AG10803 (cell line): ENCODE measurements at regions not wholly inside any gene's neighbourhood (a gene's known extent, or its start where the extent isn't known, plus 50 kb on each side); places are given as distances from the start of the nearest gene placed in this dataset.
"Not testable (repeated sequence)": the region's sequence is repeated elsewhere in the genome, so short reads cannot be mapped to it uniquely, and the experiment has no call there.

Experiments used
- DNase-seq: peaks from one replicate; pipeline ENCODE4 v3.0.0; 2010; ENCODE audit warnings: low read depth
- H3K4me3 ChIP-seq: 2 replicates; pipeline ENCODE4 v1.5.1; 2011; ENCODE audit warnings: mild to moderate bottlenecking, low read length, control low read depth
- CTCF ChIP-seq: conservative IDR thresholded peaks from 2 replicates; pipeline ENCODE4 v1.5.1; 2011; ENCODE audit warnings: mild to moderate bottlenecking, low read length, control low read depth, inconsistent platforms

DNA sequence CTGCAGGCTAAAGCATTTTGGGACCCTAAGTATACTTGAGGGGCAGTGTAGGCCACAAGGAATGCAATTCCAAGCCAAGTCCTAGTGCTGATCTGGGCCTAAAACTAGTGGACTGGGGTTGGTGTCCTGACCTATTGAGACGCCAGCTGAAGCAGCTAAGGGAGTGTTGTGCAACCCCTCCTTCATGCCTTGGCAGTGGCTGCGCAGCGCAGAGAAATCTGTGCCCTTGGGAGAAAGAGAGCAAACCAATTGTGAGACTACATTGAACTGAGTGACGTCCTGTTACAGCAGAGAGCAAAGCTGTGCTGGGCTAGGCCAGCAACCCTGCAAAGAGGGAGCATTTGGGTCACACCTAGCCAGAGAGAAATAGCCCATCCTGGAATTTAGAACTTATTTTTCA lies 2715.0 kb upstream of the PCDH20 start:
- no peak for DNase-seq
- TF ChIP-seq CTCF: no peak
- H3K4me3 ChIP-seq: no peak overlapping the region

GRCh38 chr13:64130171-64130570 lies 2714.5 kb upstream of the PCDH20 start:
- no peak overlapping the region for H3K4me3 ChIP-seq
- TF ChIP-seq CTCF: no peak
- no peak for DNase-seq

DNA sequence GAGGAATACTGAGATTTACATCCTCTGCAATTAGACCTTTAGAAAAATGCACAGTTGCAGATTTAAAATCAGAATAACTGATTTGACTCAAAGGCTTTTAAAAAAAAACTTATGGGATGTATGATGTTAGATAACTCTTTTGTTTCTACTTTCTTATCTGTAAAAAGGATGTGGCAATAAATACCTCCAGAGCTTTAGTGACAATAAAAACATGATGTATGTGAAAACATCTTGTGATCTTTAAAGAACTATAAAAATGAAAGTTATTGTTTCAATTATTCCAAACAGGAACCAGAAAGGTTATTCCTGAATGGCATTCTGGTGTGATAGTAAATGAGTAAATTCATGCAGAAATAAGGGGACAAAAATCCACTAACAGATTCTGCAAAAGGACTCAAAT lies 2712.2 kb upstream of the PCDH20 start:
- no peak for DNase-seq
- TF ChIP-seq CTCF: no peak
- no peak overlapping the region for H3K4me3 ChIP-seq

DNA sequence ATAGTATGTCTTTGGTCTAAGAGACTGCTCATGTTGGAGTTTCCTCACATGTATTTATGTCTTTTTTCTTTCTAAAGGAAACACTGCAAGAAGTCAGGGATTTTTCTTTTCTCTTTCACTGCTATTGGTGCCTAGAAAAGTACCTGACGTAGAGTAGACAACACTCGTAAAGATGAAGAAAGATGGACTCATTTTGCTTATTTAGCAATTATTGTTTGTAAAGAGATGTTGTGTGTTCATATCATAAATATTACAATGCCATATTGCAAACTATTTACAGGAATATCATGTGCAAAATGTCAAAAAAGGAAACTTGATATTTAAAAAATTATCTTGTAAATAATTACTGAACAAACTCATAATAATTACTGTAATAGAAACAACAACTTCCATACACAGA lies 2711.5 kb upstream of the PCDH20 start:
- TF ChIP-seq CTCF: no peak
- H3K4me3 ChIP-seq: no peak overlapping the region
- DNase-seq: no peak

DNA sequence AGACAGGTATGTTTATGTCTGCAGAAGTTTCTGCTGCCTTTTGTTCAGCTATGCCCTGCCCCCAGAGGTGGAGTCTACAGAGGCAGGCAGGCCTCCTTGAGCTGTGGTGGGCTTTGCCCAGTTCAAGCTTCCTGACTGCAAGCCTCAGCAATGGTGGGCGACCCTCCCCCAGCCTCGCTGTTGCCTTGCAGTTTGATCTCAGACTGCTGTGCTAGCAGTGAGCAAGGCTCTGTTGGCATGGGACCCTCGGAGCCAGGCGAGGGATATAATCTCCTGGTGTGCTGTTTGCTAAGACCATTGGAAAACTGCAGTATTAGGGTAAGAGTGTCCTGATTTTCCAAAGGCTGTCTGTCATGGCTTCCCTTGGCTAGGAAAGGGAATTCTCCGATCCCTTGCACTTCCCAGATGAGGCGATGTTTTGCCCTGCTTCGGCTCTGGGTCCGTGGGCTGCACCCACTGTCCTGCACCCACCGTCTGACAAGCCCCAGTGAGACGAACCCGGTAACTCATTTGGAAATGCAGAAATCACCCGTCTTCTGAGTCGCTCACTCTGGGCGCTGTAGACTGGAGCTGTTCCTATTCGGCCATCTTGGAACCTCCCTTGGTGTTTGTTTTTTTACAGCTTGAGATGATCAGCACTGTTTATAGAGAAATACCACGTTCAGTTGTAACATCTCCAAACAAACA lies 2705.5 kb upstream of the PCDH20 start:
- not testable (repeated sequence) for DNase-seq, H3K4me3 ChIP-seq

DNA sequence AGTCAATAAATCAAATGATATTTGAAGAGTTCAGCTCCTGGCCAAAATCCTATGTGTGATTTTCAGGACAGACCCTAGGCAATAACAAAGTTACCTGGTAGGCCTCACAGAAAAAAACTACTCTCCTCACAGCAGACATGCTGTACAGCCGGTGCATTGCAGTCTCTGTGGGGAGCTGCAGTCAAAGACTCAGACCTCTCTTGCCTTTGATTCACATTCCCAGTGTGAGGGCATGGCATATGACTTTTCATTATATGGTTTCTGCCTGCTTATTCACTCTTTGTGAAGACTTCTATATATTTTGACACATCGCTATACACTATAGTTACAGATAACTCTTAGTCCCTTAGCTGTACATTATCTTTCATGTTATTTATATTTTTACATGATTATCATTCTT lies 2684.3 kb upstream of the PCDH20 start:
- H3K4me3 ChIP-seq: no peak overlapping the region
- DNase-seq: no peak
- no peak for TF ChIP-seq CTCF

DNA sequence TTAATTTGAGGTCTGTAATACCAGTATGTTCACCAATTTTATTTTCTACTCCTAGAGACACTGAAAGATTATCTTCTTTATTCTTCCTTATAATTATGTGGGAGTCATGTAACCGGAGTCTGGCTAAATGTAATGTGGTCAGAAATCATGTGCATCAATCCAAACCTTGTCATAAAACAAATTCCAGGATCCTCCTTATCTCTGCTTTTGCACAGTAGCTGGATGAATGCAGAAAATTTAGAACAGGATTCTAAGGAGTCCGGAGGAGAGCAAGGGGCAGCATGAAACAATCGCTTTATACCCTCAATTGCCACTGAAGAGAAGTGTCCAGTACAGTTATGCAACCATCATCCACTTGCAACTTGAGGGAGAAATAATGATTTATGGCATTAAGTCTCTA lies 2674.7 kb upstream of the PCDH20 start:
- no peak for DNase-seq
- TF ChIP-seq CTCF: no peak
- no peak overlapping the region for H3K4me3 ChIP-seq

DNA sequence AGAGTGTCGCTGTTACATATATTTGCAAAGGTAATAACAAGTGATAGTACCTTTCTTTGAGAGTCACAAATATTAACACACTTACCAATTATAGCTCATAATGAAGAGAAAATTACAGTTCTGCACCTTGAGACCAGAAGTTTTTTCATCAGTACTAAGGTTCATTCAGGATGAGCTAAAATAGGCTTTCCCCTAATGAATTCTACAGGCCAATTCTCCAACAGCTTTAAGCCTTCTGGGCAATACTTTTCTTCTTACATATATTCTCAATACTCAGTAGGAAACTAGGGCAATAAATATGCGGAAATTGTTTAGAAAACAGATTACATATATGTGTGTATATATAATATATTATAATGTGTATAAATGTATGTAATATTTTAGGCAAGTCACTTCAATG lies 2672.8 kb upstream of the PCDH20 start:
- no peak for DNase-seq
- H3K4me3 ChIP-seq: no peak overlapping the region
- TF ChIP-seq CTCF: no peak
